ENCODE measurements at regions not wholly inside any gene's neighbourhood (a gene's known extent, or its start where the extent isn't known, plus 50 kb on each side); places are given as distances from the start of the nearest gene placed in this dataset.

DNA sequence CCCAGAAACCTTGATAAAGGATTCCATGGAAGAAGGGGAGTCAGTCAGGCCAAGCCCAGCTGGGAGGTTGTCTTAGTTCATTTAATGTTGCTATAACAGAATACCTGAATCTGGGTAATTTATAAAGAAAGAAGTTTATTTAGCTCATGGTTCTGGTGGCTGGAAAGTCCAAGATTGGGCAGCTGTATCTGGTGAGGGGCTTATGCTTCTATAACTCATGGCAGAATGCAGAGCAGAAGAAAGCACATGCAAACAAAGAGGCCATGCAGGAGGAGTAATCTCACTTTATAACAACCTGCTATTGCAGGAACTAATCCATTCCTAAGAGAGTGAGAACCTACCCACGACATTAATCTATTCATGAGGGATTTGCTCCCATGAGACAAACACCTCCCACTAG, 54.2 kb upstream of the ANKRD1 start:
- ChIA-PET POLR2A (no interaction called here), CTCF (no interaction called here)
- WGBS (ENCODE audit: insufficient coverage), result 20% methylated on average over 1 of the region's 1 CpG
- TF ChIP-seq, protein P1, sequence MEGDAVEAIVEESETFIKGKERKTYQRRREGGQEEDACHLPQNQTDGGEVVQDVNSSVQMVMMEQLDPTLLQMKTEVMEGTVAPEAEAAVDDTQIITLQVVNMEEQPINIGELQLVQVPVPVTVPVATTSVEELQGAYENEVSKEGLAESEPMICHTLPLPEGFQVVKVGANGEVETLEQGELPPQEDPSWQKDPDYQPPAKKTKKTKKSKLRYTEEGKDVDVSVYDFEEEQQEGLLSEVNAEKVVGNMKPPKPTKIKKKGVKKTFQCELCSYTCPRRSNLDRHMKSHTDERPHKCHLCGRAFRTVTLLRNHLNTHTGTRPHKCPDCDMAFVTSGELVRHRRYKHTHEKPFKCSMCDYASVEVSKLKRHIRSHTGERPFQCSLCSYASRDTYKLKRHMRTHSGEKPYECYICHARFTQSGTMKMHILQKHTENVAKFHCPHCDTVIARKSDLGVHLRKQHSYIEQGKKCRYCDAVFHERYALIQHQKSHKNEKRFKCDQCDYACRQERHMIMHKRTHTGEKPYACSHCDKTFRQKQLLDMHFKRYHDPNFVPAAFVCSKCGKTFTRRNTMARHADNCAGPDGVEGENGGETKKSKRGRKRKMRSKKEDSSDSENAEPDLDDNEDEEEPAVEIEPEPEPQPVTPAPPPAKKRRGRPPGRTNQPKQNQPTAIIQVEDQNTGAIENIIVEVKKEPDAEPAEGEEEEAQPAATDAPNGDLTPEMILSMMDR (IDR thresholded peaks at IDR 0.05), result no peak
- no peak for TF ChIP-seq EZH2 (IDR thresholded peaks at IDR 0.05; ENCODE audit: borderline replicate concordance, insufficient read depth, low read depth, low read length, poor library complexity, severe bottlenecking)
- Histone ChIP-seq H3K9me3 (ENCODE audit: control extremely low read depth in 1 of 3, control insufficient read depth in 2 of 3, insufficient read depth in 1 of 3, low read length in 2 of 3) (peaks cover 0 to 7% (median 0%) of the 10 kb centered on the region in 3 donors), H3K27me3 (replicated peaks in 1 of 4; ENCODE audit: control extremely low read depth in 1 of 4, control insufficient read depth in 3 of 4, insufficient read depth in 4 of 4, low read length in 3 of 4) (no peaks in the 10 kb centered on the region), H3K4me3 (ENCODE audit: control extremely low read depth in 1 of 5, extremely low read depth in 1 of 5, insufficient read depth in 1 of 5, low read depth in 2 of 5, low read length in 4 of 5) (no peak overlapping the region), H4K20me1 (ENCODE audit: control insufficient read depth, insufficient read depth, low read length, poor library complexity, severe bottlenecking) (no peaks in the 10 kb centered on the region), H3K27ac (ENCODE audit: low read length in 2 of 2) (no peak overlapping the region), H2AFZ (ENCODE audit: insufficient read depth, low read depth, low read length, poor library complexity, severe bottlenecking) (no peak overlapping the region), H3K79me2 (ENCODE audit: control insufficient read depth, insufficient read depth, low read length) (no peaks in the 10 kb centered on the region), H3K4me1 (ENCODE audit: control insufficient read depth in 2 of 2, insufficient read depth in 2 of 2, low read length in 2 of 2) (peaks cover 7 to 9% of the 10 kb centered on the region in 2 donors), H3K4me2 (replicated peaks; ENCODE audit: low read depth, low read length, poor library complexity, severe bottlenecking) (no peak overlapping the region), H3K36me3 (replicated peaks in 1 of 2; ENCODE audit: control extremely low read depth in 1 of 2, control insufficient read depth in 1 of 2, extremely low read depth in 1 of 2, insufficient read depth in 2 of 2, low read length in 1 of 2) (no peaks in the 10 kb centered on the region), H3K9ac (ENCODE audit: low read length) (no peak overlapping the region)
- DNase-seq (no peak), ATAC-seq (ENCODE audit: low read depth) (no peak)
- intact Hi-C loops (cut with micrococcal nuclease), result no loop called here
- Mint-ChIP-seq H3K27ac (no peak overlapping the region), H3K4me3 (no peak overlapping the region), H3K9me3 (ENCODE audit: insufficient read depth) (no peaks in the 10 kb centered on the region), H3K4me1 (peaks cover 18% of the 10 kb centered on the region), H3K27me3 (no peaks in the 10 kb centered on the region)

DNA sequence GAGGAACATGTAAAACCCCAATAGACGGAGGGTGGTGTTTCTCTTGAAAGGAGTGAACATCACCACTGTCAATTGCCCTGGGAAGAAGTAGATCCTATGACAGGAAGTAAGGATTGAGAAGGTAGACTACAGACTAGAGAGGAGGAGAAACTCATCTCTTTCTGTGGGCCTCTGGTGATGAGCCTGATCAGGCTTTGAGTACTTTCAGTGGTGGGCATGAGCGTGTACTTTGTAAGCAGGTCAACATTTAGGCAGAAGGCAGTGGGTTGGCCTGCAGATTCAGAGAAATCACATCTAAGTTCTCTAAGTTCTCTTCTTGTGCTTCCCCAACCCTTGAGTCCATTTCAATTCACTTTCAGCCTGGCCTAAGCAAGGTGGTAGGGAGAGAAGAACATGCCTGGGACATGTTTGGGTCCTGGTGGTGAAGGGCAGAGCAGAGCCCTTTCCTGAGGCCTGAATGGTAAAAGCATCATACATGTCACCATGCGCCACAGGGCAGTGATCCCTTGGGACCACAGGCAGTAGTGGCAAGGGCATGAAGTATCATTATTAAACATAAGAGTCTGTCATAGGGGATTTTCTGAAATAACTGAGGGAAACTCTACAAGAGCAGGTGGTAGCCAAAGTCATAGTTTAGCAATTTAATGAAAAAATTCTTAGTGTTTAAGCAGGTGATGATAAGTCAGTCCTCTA, 56.4 kb upstream of the ANKRD1 start:
- 75% methylated on average over 2 of the region's 3 CpGs for WGBS (ENCODE audit: insufficient coverage)
- peaks cover 0 to 4% (median 0%) of the 10 kb centered on the region in 3 donors for H3K9me3 ChIP-seq (ENCODE audit: control extremely low read depth in 1 of 3, control insufficient read depth in 2 of 3, insufficient read depth in 1 of 3, low read length in 2 of 3)
- H2AFZ ChIP-seq (ENCODE audit: insufficient read depth, low read depth, low read length, poor library complexity, severe bottlenecking), result peak overlapping the region; percentile 50
- H3K9me3 Mint-ChIP-seq (ENCODE audit: insufficient read depth), result no peaks in the 10 kb centered on the region
- peaks cover 18% of the 10 kb centered on the region for H3K4me1 Mint-ChIP-seq
- H3K4me2 ChIP-seq (replicated peaks; ENCODE audit: low read depth, low read length, poor library complexity, severe bottlenecking), result no peak overlapping the region
- H3K4me3 Mint-ChIP-seq, result peak overlapping the region; percentile 2
- H3K4me3 ChIP-seq (ENCODE audit: control extremely low read depth in 1 of 5, extremely low read depth in 1 of 5, insufficient read depth in 1 of 5, low read depth in 2 of 5, low read length in 4 of 5), result no peak overlapping the region
- no peak overlapping the region for H3K9ac ChIP-seq (ENCODE audit: low read length)
- intact Hi-C loops (cut with micrococcal nuclease), result no loop called here
- H3K36me3 ChIP-seq (replicated peaks in 1 of 2; ENCODE audit: control extremely low read depth in 1 of 2, control insufficient read depth in 1 of 2, extremely low read depth in 1 of 2, insufficient read depth in 2 of 2, low read length in 1 of 2), result no peaks in the 10 kb centered on the region
- H3K27ac Mint-ChIP-seq, result no peak overlapping the region
- peaks cover 7 to 9% of the 10 kb centered on the region in 2 donors for H3K4me1 ChIP-seq (ENCODE audit: control insufficient read depth in 2 of 2, insufficient read depth in 2 of 2, low read length in 2 of 2)
- ATAC-seq (ENCODE audit: low read depth), result peak; percentile 54
- no peaks in the 10 kb centered on the region for H3K27me3 Mint-ChIP-seq
- H3K27me3 ChIP-seq (replicated peaks in 1 of 4; ENCODE audit: control extremely low read depth in 1 of 4, control insufficient read depth in 3 of 4, insufficient read depth in 4 of 4, low read length in 3 of 4), result no peaks in the 10 kb centered on the region
- no peak overlapping the region for H3K27ac ChIP-seq (ENCODE audit: low read length in 2 of 2)
- no peak for DNase-seq
- no peaks in the 10 kb centered on the region for H4K20me1 ChIP-seq (ENCODE audit: control insufficient read depth, insufficient read depth, low read length, poor library complexity, severe bottlenecking)
- TF ChIP-seq, protein P1 (IDR thresholded peaks at IDR 0.05), result no peak
- no peak for TF ChIP-seq EZH2 (IDR thresholded peaks at IDR 0.05; ENCODE audit: borderline replicate concordance, insufficient read depth, low read depth, low read length, poor library complexity, severe bottlenecking)
- H3K79me2 ChIP-seq (ENCODE audit: control insufficient read depth, insufficient read depth, low read length), result no peaks in the 10 kb centered on the region
- CTCF ChIA-PET, result no interaction called here
- POLR2A ChIA-PET, result no interaction called here

All from B cell (primary cell).